ENCODE measurements at regions not wholly inside any gene's neighbourhood (a gene's known extent, or its start where the extent isn't known, plus 50 kb on each side); places are given as distances from the start of the nearest gene placed in this dataset.

- DNase-seq (ENCODE audit: low spot score): no peak
Measured at GRCh38 chr6:168908887-168909286, 344.8 kb downstream of the THBS2 start.

- DNase-seq (ENCODE audit: low spot score): no peak
Measured at GRCh38 chr6:168908166-168908565, 345.5 kb downstream of the THBS2 start.

GRCh38 chr6:168906391-168906790 is 347.3 kb downstream of the THBS2 start:
- DNase-seq (ENCODE audit: low spot score): no peak

DNA sequence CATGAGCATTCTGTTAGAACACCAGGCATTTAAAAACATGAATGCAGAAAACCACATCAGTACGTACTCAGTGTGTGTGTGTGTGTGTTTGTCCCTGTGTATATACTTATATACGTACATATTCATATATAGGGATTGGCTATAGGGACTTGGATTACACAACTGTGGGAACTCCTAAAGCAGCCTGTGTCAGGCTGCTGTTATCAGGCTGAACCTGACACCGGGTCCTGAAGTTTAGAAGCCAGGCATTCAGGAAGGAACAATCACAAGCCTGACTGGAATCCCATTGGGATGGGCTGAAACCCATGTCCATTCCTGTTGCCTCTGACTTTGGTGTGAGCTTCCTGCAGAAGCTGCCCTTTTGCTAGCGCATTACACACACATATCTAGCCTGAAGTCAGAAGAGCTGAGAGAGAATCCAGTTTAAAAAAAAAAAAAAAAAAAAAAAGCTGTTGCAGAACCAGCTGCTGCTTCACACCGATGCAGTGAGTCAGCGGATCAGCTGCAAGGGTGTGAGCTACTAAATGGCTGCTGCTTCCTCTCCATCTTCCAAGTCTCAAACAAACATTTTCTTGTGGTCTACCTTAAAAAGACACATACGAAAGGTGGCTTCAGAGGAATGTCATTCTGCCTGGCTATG is 348.1 kb downstream of the THBS2 start:
- no peak for DNase-seq (ENCODE audit: low spot score)

GRCh38 chr6:168903613-168904345 is 349.9 kb downstream of the THBS2 start:
- no peak for DNase-seq (ENCODE audit: low spot score)

DNA sequence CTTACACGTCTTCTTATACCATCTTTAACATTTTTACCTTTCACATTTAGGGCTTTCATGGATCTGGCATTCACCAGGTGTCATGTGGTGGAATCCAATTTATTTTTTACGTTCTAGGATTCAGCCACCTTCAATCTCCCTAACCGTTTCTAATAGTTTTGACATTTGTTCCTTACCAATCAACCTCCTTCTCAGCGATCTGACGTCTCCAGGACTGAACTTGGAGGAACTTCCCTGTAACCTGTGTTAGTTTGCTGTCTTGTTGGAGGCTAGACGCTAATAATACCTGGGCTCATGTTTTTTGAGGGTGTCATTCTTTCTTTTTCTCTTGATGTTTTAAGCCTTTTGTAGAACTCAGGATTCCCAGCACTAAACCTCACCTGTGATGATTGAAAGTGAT is 351.6 kb downstream of the THBS2 start:
- no peak for DNase-seq (ENCODE audit: low spot score)

GRCh38 chr6:168901076-168901475 is 352.6 kb downstream of the THBS2 start:
- no peak for DNase-seq (ENCODE audit: low spot score)

- no peak for DNase-seq (ENCODE audit: low spot score)
Measured at GRCh38 chr6:168896321-168896720, 357.3 kb downstream of the THBS2 start.

DNA sequence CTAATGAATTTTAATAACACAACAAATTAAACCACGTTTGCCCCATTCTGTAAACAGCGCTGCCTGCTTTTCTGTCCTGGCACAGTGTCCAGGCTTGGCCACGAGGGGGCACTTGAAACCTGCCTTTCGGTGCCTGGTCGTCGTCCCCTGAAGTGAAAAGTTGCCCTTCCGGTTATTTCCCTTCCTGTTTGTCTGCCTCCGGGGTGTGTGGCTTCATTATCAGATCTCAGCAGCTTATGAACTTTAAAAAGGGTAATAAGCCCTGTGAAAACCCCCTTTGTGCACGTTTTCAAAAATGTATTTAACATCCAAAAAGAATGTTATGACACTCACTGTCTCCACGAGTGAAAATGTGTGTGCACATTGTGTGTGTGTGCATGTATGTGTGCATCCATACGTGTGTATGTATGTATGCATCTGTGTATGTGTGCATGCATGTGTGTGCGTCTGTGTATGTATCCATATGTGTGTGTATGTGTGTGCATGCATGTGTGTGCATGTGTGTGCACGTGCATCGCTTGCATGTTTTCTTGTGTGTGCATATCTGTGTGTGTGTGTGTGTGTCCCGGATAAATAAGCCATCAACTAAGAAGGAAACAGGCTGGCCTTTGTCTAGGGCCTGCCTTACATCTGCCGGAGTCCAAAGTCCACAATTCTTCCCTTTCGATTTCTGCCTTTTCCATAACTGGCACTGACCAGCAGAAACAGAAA is 358.4 kb downstream of the THBS2 start:
- DNase-seq (ENCODE audit: low spot score): peak; percentile 82

DNA sequence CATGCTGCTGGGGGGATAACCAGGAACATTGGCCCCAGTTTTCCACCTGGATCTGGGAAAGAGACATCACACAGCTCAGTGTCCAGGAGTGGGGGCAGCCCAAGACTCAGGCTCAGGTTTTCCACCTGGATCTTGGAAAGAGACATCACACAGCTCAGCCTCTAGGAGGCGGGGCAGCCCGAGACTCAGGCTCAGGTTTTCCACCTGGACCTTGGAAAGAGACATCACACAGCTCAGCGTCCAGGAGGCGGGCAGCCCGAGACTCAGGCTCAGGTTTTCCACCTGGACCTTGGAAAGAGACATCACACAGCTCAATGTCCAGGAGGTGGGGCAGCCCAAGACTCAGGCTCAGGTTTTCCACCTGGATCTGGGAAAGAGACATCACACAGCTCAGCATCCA is 361.6 kb downstream of the THBS2 start:
- DNase-seq (ENCODE audit: low spot score): no peak

- no peak for DNase-seq (ENCODE audit: low spot score)
Measured at GRCh38 chr6:168890981-168891365, 362.7 kb downstream of the THBS2 start.

DNA sequence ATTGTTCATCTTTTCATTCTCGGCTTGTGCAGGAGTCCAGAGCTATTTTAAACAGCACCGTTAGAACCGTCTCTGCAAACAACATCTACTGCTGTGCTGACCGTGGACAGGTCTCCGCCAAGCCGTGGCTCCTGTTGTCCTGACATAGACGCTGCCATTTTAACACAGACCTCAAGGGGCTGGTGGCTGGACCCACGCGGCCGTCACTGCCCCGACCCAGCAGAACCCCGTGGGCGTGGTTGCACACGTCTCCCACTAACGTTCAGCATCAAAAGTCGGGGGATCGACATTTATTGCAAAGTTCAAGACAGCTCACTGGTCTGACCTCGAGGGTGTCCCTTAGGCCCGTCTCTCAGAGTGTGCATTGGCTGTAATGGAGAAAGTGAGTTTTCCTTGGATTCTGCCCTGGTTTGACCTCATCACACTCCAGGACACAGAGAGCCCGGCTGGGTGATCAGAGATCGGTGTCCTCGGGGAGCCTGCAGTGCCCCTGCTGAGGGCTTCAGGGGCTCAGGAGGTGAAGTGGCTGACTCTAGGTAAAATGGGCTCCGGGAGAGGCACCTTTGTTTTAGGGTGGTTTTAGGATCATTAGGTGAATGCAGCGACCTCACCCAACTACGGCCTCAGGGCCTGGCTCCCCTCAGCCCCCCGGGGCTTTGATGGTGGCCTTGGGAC is 363.2 kb downstream of the THBS2 start:
- no peak for DNase-seq (ENCODE audit: low spot score)

DNA sequence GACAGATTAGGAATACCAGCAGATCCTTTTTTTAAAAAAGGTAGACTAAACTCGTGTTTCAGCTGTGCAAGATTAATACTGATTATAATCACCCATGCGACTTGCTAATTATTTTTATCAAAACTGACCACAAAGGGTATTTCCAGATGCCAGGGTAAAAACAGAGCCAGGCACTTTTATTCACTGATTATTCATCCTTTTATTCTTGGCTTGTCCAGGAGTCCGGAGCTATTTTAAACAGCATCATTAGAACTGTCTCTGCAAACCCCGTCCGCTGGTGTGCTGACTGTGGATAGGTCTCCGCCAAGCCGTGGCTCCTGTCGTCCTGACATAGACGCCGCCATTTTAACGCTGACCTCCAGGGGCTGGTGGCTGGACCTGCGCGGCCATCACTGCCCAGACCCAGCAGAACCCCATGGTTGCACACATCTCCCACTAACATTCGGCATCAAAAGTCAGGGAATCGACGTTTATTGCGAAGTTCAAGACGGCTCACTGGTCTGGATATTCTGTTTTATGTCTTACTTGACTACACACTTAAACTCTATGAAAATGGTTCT is 364.8 kb downstream of the THBS2 start:
- DNase-seq (ENCODE audit: low spot score): no peak

- no peak for DNase-seq (ENCODE audit: low spot score)
Measured at GRCh38 chr6:168888102-168888501, 365.5 kb downstream of the THBS2 start.

DNA sequence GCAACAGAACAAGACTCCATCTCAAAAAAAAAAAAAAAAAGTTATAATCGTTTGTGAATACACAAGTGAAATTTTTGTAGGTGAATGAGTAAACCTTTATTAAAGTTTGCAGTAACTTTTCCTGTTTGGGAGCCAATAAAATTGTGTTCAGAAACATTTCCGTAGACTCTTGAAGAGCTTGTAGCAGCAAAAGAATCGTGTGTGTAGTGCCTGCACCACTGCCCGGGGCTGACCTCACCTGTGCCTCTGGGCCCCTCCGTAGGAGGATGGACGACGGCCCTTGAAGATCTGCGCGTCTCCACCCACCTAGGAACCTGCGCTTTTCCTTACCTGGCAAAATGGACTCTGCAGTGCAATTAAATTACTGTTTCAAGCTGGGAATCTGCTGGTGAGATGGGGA is 366.0 kb downstream of the THBS2 start:
- DNase-seq (ENCODE audit: low spot score): no peak

- no peak for DNase-seq (ENCODE audit: low spot score)
Measured at GRCh38 chr6:168886964-168887363, 366.7 kb downstream of the THBS2 start.

GRCh38 chr6:168885751-168886742 is 367.6 kb downstream of the THBS2 start:
- no peak for DNase-seq (ENCODE audit: low spot score)

DNA sequence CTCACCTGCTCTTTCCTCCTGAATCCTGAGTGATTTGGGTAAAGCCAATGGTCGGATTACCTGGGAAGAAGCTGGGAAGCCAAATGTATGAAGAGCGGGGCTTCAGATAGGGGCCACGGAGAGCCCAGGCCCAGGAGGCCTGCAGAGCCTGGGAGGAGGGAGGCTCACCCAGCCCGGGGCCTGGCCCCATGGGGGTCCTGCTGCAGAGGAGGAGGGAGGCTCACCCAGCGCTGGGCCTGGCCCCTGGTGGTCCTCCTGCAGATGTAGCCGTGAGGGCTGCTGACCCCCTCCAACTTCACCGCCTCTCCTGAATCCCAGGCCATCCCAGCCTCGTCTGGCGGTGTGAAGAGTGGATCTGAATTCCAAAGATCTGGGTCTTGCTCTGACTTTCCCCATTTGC is 368.4 kb downstream of the THBS2 start:
- no peak for DNase-seq (ENCODE audit: low spot score)

- peak; percentile 85 for DNase-seq (ENCODE audit: low spot score)
Measured at GRCh38 chr6:168884646-168885086, 369.0 kb downstream of the THBS2 start.

GRCh38 chr6:168884050-168884645 is 369.5 kb downstream of the THBS2 start:
- no peak for DNase-seq (ENCODE audit: low spot score)
